Esophagus mucosa (tissue), 1 donor: ENCODE measurements at regions not wholly inside any gene's neighbourhood (a gene's known extent, or its start where the extent isn't known, plus 50 kb on each side); places are given as distances from the start of the nearest gene placed in this dataset.

Source experiments
- ATAC-seq: fragments of 200-7000 bp; cut with Tn5 transposase; one replicate; pipeline ENCODE4 v1.9.1; 2020
- donor health status: DM: yes; HTN: yes; CAD: no.

DNA sequence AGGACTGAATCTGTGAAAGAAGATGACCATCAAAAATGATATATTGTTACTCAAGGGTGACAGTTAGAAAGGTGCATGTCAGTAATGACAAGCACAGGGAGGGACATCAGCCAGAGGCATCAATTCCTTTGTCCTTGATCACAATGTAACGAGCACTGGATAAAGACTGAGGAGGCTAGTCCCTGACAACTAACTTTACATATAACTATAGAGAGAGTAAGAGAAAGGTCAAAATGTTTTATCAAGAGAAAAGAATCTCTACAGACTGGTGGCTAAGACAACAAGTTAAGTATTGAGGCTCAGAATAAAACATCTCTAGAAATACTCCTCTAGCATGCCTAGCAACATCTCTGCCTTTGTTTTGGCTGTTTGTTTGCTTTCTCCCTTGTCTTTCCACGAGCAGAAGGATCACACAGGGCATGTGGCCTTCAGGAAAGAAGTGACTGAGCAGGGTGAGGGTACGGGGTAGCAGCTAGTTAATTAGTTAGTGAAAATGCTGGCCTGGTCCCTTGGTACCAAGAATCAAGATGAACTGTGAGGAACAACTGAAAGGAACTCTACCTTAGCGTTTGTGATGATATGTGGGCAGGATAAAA lies 724.1 kb upstream of the MEF2C start:
- no peak for ATAC-seq

DNA sequence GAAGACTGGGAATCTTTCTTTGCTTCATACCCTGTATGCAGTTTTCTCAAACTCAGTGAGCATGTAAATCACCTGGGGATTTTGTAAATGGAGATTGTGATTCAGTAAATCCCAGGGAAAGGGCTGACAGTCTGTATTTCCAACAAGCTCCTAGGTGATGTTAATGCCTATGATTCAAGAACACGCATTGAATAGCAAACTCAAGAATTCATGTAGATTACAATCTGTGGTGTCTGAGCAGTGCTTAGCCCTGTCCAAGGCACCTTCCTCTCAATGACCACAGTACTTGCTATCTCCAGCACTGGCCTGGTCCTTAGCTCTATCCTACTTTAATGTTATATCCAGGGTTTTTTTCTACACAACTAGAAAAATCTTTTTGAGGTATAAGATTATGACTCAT lies 721.4 kb upstream of the MEF2C start:
- no peak for ATAC-seq

DNA sequence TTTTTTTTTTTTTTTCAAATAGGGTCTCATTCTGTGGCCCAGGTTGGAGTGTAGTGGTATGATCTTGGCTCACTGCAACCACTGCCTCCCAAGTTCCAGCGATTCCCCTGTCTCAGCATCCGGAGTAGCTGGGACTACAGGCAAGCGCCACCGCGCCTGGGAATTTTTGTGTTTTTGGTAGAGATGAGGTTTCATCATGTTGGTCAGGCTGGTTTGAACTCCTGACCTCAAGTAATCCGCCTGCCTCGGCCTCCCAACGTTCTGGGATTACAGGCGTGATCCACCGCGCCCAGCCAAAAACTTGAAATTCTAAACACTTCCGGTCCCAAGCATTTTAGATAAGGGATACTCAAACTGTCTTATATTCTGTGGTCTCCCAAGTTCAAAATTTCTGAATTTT lies 718.9 kb upstream of the MEF2C start:
- no peak for ATAC-seq

DNA sequence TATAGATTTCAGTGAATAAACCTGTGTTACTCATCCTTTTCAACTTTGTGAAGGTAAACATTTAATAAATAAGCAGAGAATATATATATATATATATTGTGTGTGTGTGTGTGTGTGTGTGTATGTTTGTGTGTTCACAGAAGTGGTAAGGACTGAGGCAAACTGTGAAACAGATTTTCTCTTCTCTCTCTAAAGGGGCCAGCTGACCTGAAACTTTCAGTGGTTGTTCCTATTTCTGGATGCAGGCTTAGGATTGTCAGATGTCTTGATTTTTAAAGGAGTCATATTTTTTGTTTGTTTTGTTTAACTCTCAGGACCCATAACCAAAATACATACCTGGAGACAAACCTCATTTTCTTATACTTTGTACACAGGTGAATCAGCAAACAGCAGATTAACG lies 714.9 kb upstream of the MEF2C start:
- no peak for ATAC-seq

DNA sequence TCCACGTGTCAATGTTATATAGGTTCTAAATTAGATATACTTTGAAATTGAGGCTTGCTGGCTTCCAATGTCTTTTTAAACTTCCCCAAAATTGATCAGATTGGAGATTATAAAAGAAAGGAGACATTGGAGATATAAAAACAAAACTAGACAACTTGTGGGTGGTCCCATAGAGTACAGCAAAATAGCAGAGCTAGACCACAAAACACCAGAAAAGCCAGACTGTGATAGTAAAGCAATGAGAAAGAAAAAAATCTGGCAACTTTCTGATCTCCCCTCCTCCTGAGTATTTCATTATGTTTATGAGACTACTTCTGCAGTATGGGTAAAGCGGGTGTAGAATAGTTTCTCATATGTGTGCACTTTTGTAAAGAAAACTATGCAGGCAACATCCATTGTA lies 713.8 kb upstream of the MEF2C start:
- ATAC-seq = no peak

DNA sequence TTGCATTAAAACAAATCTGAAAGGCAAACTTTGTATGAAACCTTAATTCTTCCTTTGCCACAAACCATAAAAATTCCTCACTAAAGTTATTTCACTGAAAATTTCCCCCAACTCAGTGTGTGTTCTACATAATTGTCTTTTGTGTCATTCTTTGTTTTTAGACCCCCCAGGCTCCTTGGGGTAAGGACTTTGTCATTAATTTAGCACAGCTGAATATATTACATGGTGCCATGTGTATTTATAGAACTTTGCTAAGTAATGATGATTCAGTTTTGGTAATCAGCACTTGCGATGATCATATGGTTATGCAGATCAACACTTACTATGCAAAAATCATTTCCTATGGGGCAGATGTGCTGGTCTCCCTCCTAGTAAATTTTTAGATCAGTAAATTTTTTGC lies 712.1 kb upstream of the MEF2C start:
- ATAC-seq = no peak

DNA sequence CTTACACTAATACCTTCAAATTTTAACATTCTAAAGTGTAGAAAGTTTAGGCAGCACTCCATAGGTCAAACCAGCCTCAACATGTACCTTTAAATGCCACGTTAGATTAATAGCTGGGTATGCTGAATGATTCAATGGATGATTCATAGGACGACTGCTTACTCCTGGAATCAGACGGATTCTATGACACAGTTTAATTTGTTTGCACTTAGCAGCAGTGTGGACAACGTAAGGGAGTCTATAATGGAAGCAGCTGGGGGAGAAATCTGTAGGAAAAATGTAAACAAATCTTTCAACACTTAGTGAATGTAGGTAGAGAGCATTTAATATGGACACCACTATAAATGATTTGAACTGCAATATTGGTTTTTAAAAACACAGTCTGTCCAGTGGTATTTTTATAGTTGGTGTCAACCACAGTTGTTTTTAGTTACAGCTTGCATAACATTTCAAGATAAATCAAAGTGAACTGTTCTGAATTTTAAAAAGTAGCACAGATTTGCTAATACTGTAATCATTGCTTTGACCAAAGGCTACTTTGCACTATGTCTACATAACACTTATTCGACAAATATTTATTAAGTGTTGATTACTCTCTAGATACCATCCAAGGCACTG lies 701.5 kb upstream of the MEF2C start:
- ATAC-seq = peak; percentile 98

DNA sequence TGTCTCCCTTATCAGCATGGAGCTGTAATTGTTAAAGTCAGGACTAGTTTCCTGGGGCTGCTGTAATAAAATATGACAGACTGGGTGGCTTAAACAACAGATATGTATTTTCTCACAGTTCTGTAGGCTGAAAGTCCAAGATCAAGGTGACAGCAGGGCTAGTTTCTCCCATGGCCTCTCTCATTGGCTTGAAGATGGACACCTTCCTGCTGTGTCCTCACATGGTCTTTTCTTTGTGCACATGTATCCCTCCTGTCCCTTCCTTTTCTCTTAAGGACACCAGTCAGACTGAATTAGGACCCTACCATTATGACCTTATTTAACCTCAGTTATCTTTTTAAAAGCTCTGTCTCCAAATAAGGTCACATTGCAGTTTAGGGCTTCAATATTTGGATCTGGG lies 700.5 kb upstream of the MEF2C start:
- ATAC-seq = no peak

DNA sequence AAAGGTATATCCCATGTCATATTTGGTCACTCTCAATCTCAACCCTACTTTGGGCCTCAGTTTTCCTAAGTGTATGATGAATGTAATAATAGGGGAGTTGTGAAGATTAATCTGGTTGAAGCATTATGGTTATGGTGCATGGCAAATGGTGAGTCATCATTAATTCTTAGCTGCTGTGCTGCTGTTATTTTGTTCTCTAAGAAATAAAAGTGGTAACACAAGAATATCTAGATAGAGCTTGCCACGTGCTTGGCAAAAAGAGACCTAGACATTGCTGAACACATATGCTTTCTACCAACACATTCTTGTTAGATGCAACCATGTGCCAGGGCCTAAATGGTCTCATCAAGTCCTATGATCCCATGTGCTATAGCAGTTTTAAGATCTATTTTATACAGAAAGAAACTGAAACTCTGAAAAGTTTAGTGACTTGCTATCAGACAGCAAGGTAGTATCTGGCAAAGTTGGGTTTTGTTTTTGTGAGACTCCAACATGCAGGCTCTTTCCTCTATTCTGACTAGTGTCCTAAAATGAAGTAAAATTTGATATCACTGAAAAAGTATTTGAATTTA lies 699.9 kb upstream of the MEF2C start:
- peak; percentile 83 for ATAC-seq

DNA sequence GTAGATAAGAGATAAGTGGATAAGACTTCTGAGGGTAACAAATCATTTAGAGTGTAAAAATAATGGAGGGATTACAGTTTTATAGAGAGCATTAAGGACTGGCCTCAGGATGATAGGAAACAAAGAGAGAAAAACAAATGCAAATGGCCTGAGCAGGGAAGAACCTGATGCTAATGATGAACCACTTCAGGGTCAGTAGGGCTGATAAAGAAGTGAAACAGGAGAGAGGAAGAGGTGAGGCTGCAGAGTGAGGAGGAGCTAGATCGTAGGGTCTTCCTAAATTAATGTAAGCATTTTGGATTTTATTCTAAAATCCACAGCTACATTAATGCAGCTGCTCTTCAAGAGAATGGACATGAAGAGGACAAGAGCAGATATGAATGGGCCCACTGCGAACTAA lies 698.0 kb upstream of the MEF2C start:
- ATAC-seq = no peak

DNA sequence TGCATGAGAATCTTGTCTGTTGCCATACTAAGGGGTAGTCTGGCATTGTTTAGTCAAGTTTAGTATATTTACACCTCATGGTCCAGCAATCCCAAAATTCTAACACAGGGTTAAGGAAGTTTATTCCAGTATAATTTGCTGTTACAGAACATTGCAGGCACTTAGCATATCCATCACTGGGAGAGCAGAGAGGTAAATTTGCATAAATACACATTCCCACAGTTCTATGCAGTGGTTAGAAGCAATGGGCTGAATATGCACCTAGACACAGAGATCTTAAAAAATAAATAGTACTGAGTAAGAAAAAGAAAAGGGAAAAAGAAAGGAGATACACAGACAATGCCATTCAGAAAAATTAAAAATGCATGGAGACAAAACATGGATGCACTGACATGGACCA lies 692.3 kb upstream of the MEF2C start:
- ATAC-seq = no peak

DNA sequence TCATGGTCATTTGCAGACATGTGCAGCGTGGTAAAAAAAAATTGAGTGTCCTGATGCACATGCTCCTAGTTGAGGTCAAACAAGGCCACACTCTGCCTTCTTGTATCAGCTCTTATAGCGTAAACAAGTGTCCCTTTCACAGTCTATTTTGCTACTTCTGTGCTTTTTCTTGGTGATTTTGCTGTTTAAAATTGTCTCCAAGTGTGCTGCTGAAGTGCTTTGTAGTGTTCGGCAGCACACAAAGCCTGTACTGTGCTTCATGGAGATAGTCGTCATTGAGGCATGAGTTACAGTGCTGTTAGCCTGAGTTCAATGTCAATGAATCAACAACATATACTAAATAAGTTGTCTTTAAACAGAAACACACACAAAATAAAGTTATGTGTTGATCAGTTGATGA lies 690.4 kb upstream of the MEF2C start:
- ATAC-seq = no peak

DNA sequence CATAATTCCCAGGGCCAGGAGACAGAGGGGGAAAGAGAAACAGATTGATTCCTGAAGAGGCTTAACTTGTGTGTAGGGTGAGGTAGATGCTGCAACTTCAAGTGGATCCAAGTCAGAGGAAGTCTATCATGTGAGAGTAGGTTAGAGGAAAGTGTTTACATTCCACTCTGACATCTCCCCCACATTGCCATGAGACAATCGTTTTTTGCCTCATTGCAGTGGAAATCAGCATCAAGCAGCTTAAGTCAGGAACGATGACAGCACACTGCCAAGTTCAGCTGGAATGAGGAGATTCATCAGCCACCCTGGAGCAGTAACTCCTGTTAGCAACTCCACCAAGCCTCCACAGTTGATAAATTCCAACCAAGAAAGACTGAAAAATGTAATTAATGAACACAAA lies 689.7 kb upstream of the MEF2C start:
- ATAC-seq = no peak

DNA sequence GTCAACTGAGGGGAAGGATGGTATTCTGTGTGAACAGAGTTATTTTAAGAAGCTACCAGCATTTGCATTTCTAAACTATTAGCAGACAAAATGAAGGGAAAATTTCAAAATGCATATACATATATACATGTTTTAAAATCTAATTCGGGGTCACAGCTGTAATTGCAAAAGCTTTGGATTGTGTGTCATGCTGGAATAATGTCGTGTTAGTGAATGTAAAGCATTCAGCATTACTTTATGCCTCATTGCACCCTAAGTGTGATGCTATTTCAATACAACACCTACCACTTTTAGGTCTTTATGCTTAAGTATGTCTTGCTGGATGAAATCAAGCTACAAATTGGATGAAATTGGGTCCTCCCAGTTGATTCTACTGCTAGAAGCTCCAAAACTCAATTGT lies 687.6 kb upstream of the MEF2C start:
- no peak for ATAC-seq

DNA sequence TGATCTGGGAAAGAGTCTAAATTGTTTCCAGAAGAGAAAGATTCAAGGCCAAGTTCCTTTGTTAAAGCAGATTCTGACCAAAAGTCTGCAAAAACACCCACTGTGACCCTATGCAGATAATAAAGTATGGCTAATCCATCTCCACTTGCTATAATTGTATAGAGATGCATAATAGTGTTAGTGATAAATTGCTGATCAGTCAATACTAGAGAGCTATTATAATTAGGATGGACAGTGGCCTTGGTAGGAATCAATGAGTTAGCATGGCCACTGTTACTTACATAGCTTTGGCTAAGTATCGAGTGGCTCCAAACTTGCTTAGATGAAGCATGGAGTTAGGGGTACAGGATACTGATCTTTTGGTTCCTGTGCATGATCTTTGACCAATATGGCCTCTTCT lies 683.4 kb upstream of the MEF2C start:
- ATAC-seq = no peak

DNA sequence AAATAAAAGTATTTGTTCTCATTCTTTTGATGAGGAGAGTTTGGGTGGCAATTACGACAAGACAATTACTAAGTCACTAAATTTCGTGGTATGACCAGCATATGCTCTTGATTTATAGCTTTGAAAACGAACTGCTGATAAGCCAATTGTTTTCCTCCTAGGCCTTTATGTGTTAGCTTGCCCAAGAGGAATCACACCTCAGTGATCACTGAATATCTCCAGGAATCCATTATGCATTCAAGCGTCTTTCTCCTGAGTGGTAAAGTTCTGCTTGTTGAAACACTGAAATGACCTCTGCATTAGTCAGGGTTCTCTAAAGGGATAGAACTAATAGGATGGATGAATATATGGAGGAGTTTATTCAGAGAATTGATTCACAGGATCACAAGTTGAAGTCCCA lies 677.7 kb upstream of the MEF2C start:
- no peak for ATAC-seq

DNA sequence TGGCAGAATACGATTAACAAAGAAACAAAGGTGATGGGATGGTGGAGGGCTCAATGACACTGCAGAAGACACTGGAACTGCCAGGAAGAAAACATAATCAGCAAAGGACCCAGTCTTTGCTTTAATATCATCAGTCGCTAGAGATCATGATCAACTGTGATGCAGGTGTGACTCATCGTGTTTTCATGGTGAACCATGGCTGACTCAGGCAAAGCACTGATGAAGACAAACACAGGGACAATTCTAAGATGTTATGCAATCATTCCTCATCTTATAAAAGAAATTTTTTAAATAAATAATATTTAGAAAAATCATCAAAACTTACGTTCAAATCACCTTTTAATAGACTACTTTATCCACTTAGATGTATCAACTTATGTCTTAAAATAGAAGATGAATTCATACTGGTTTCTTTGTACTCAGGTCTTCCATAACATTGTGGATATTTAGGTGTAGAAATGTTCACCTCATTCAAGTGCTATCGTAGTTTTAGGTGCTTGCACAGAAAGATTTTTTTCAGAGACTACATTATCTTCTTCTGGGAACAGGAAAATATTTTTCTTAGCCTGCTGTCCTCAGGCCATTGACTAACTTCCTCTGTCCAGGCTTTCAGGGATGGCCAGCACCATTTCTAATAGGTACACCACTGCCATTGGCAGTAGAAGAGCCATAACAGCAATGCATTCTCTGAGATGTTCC lies 673.4 kb upstream of the MEF2C start:
- ATAC-seq = peak; percentile 86

DNA sequence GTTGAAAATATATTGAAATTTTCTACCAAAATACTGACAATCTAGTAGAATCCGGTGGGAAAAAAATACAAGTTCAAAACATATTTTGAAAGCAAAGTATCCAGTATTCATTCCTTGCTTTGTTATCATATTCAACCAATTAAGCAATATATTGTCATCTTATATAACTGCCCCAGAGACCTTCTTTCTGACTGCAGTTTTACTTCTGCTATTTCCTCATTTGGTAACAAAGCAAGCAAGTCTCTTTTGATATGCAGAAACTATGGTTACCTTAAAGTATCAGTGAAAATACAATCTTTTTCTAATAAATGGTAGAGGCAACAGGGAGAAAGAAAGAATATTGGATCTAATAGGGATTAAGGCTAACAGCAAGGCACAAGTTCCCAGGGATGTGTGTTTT lies 663.7 kb upstream of the MEF2C start:
- no peak for ATAC-seq

DNA sequence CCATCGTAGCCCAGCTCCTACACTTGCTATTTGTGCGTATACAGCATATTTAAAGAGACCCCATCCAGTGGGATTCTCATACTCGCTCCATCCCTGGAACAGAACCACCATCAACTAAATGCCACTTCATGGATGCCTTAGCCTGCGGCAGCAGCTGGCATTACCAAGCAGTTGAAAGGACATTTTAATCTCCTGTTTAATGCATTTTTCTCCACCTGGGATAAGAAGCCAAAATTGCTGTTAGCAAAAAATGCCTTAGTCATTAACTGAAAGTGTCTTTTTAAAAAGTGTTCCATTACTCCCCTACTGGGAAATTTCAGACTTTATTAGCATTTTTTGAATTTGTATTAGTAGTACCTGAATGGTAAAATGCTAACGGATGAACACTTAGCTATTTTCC lies 662.6 kb upstream of the MEF2C start:
- ATAC-seq = no peak

DNA sequence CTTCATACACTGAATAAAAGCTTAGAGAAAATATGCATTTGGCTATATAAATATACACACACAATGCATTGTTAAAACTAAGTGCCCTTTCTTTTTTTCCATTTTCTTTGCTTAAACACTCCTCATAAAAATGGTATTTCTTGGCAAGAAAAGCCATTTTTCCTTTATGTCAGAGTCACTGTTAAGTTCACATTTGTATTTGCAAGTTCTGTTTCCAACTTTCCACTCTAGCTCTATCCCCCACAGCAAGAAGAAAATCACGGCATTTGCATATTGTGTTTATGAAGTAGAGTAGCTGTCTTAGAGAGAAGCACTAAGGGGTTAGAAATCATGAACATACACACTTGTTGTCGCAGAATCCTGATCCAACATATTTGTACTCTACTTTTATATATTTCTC lies 662.1 kb upstream of the MEF2C start:
- ATAC-seq = no peak

DNA sequence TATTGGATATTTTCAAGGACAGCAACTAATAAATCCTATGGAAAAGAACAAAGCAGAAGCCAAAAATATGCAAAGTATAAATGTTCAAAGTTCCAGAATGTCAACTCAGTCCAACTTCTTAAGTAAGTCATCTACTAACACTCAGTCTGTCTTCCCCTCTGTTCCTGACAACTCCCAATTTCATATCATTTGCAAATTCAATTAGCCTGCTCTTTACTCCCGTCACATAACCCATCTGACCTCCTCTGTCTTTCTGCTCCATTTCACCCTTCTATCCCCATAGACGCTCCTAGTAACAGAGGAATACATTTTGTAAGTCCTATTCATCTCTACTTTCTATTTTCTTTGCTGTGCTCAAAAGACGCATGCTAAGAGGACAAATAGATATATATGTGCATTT lies 659.8 kb upstream of the MEF2C start:
- ATAC-seq = no peak

DNA sequence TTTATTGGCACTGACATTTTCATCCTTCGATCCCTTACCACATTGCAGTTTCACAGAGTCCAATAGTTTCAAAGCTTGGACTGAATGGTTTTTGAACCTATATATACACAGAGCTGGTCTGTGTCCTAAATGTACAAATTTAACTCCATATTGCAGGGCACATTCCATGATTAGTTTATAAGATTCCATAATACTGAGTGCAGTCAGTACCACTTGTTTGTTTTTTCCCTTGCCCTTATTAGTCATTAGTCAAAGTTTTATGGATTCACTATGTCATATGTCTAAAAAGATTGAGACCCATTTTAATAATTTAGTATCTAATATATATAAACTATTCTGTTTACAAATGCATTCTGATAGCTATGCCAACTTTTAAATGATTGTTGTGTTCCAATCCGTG lies 654.8 kb upstream of the MEF2C start:
- ATAC-seq = no peak

DNA sequence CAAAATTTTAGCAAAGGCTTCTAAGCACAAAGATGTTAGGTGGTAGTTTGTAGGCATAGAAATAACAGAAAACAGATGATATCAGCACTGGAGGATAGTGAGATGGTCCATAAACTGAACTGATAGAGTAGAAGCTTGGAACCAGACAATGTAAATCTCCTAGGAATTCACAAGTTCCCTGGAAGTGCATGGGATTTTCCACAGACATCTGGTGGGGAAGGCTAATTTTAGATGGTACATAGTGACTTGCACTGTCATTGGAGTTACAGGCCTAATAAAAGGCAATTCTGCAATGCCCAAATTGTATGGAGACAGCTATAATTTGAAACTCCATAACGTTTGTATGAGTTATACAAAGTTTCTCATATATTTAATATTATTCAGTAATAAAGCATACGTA lies 653.0 kb upstream of the MEF2C start:
- no peak for ATAC-seq

DNA sequence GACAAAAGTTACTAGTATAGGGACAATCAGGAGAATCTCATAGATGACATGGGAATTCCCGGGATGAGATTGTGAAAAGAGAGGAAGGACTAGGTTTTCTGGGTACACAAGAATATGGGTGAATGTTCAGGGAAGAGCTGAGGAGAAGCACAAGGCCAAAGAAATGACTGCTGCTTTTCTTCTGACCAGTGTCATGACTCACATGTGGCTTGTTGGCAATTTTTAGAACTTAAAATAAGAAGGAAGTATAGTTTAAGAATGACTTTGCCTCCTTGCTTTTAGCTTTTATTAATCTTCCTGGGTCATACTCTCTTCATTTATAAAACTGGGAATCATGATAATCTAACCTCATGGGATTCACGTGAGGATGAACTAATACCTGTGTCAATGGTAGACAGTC lies 652.4 kb upstream of the MEF2C start:
- no peak for ATAC-seq
